ENCODE measurements at regions not wholly inside any gene's neighbourhood (a gene's known extent, or its start where the extent isn't known, plus 50 kb on each side); places are given as distances from the start of the nearest gene placed in this dataset.

DNA sequence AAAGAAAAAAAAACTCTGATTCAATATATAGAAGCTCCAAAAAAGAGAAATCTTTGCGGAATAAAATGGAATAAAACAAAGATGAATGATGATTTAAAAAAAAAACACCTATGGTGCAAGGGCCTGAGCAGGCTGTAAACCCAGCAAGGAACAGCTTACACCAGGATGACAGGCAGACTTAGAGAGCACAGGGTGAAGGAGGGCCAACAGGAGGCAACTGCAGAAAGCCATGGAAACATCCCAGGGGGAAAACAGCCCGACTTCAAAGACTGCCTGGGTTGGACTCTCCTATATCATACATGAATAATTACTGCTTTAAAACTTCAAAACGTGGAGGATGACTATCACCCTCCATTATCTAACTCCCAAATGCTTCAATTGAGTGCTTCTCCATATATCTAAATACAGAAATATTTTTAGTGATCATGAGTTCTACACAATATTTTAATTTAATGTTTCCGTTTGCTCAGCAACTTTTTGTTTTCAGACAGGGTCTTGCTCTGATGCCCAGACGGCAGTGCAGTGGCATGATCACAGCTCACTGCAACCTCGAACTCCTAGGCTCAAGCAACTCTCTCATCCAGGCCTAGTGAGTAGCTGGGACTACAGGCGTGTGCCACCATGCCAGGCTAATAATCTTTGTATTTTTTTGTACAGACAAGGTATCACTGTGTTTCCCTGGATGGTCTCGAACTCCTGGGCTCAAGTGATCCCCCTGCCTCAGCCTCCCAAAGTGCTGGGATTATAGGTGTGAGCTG, 456.2 kb downstream of the TBL1XR1 start (continued):
- TF ChIP-seq ATM (IDR thresholded peaks at IDR 0.05; ENCODE audit: borderline replicate concordance) (no peak), SNAPC2 (CRISPR knock-in tag; IDR thresholded peaks at IDR 0.05) (no peak), ZNF589 (CRISPR knock-in tag; conservative IDR thresholded peaks at IDR 0.05) (no peak), IRF2 (CRISPR knock-in tag; IDR thresholded peaks at IDR 0.05) (no peak), ZNF747 (CRISPR knock-in tag; IDR thresholded peaks at IDR 0.05; ENCODE audit: borderline replicate concordance) (no peak), SP1 (IDR thresholded peaks at IDR 0.05) (no peak), SP1 (CRISPR knock-in tag; IDR thresholded peaks at IDR 0.05) (no peak)
- TF ChIP-seq, protein P1, sequence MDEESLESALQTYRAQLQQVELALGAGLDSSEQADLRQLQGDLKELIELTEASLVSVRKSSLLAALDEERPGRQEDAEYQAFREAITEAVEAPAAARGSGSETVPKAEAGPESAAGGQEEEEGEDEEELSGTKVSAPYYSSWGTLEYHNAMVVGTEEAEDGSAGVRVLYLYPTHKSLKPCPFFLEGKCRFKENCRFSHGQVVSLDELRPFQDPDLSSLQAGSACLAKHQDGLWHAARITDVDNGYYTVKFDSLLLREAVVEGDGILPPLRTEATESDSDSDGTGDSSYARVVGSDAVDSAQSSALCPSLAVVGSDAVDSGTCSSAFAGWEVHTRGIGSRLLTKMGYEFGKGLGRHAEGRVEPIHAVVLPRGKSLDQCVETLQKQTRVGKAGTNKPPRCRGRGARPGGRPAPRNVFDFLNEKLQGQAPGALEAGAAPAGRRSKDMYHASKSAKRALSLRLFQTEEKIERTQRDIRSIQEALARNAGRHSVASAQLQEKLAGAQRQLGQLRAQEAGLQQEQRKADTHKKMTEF (CRISPR knock-in tag; IDR thresholded peaks at IDR 0.05), result no peak

DNA sequence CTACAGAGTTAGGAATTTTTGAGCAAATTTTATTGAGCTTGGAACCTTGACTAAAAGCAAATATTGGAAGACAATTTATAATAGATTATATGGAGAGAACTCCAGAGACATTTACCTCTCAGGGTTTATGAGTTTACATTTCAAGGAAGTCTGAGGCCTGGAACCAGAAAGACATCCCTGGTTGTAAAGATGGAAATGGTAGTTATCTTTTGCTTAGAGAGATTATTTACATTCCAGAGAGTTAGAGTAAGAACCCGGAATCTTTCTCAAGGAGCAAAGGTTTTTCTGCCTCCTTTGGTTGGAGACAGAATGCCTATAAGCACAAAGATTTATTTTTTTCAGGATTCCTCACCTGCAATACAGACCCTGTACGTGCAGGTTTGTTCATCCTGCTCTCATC, 458.1 kb downstream of the TBL1XR1 start:
- no peak for ATAC-seq
- in situ Hi-C loops (cut with HindIII; ENCODE audit: extremely low pct_ligation_motif_present, low pct_unique_long_range_greater_than_20kb), result no loop called here
- TF ChIP-seq, protein P2, sequence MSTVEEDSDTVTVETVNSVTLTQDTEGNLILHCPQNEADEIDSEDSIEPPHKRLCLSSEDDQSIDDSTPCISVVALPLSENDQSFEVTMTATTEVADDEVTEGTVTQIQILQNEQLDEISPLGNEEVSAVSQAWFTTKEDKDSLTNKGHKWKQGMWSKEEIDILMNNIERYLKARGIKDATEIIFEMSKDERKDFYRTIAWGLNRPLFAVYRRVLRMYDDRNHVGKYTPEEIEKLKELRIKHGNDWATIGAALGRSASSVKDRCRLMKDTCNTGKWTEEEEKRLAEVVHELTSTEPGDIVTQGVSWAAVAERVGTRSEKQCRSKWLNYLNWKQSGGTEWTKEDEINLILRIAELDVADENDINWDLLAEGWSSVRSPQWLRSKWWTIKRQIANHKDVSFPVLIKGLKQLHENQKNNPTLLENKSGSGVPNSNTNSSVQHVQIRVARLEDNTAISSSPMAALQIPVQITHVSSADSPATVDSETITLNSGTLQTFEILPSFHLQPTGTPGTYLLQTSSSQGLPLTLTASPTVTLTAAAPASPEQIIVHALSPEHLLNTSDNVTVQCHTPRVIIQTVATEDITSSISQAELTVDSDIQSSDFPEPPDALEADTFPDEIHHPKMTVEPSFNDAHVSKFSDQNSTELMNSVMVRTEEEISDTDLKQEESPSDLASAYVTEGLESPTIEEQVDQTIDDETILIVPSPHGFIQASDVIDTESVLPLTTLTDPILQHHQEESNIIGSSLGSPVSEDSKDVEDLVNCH (CRISPR knock-in tag; IDR thresholded peaks at IDR 0.05), result no peak
- TF ChIP-seq, protein P3, sequence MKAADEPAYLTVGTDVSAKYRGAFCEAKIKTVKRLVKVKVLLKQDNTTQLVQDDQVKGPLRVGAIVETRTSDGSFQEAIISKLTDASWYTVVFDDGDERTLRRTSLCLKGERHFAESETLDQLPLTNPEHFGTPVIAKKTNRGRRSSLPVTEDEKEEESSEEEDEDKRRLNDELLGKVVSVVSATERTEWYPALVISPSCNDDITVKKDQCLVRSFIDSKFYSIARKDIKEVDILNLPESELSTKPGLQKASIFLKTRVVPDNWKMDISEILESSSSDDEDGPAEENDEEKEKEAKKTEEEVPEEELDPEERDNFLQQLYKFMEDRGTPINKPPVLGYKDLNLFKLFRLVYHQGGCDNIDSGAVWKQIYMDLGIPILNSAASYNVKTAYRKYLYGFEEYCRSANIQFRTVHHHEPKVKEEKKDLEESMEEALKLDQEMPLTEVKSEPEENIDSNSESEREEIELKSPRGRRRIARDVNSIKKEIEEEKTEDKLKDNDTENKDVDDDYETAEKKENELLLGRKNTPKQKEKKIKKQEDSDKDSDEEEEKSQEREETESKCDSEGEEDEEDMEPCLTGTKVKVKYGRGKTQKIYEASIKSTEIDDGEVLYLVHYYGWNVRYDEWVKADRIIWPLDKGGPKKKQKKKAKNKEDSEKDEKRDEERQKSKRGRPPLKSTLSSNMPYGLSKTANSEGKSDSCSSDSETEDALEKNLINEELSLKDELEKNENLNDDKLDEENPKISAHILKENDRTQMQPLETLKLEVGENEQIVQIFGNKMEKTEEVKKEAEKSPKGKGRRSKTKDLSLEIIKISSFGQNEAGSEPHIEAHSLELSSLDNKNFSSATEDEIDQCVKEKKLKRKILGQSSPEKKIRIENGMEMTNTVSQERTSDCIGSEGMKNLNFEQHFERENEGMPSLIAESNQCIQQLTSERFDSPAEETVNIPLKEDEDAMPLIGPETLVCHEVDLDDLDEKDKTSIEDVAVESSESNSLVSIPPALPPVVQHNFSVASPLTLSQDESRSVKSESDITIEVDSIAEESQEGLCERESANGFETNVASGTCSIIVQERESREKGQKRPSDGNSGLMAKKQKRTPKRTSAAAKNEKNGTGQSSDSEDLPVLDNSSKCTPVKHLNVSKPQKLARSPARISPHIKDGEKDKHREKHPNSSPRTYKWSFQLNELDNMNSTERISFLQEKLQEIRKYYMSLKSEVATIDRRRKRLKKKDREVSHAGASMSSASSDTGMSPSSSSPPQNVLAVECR (CRISPR knock-in tag; IDR thresholded peaks at IDR 0.05; ENCODE audit: borderline replicate concordance), result no peak
- TF ChIP-seq TRIM24 (CRISPR knock-in tag; IDR thresholded peaks at IDR 0.05) (no peak), NR2C2 (CRISPR knock-in tag; IDR thresholded peaks at IDR 0.05; ENCODE audit: borderline replicate concordance) (no peak), KDM1A (CRISPR knock-in tag; IDR thresholded peaks at IDR 0.05) (no peak), ZMYM4 (CRISPR knock-in tag; IDR thresholded peaks at IDR 0.05) (no peak), FOXC1 (CRISPR knock-in tag; IDR thresholded peaks at IDR 0.05; ENCODE audit: borderline replicate concordance) (no peak), ZNF335 (CRISPR knock-in tag; IDR thresholded peaks at IDR 0.05) (no peak)

More for the DNA sequence above, 458.1 kb downstream of the TBL1XR1 start:
- intact Hi-C loops (cut with micrococcal nuclease; ENCODE audit: unreplicated experiment), result no loop called here
- Histone ChIP-seq H3K4me2 (ENCODE audit: low read depth, low read length) (no peak overlapping the region), H3K27me3 (ENCODE audit: control insufficient read depth in 1 of 2, insufficient read depth in 2 of 2, low read length in 2 of 2) (no peaks in the 10 kb centered on the region), H3K9ac (ENCODE audit: insufficient read depth, low read depth, low read length) (no peak overlapping the region), H3K4me3 (replicated peaks in 1 of 3; ENCODE audit: insufficient read depth in 1 of 3, low read depth in 2 of 3, low read length in 3 of 3) (no peak overlapping the region), H2AFZ (ENCODE audit: low read length) (no peak overlapping the region), H3K4me1 (ENCODE audit: insufficient read depth, low read length) (no peaks in the 10 kb centered on the region), H4K20me1 (ENCODE audit: insufficient read depth, low read length) (no peaks in the 10 kb centered on the region), H3K79me2 (ENCODE audit: insufficient read depth, low read length) (no peaks in the 10 kb centered on the region), H3K36me3 (replicated peaks in 1 of 2; ENCODE audit: control insufficient read depth in 1 of 2, insufficient read depth in 2 of 2, low read length in 2 of 2) (no peaks in the 10 kb centered on the region), H3K9me3 (ENCODE audit: low read length) (no peaks in the 10 kb centered on the region), H3K27ac (ENCODE audit: extremely low read length, insufficient read depth, low read length) (no peak overlapping the region)
- FAIRE-seq, result no peak
- no peak for DNase-seq (ENCODE audit: low spot score)
- CTCF ChIA-PET (ENCODE audit: low intra/inter-chr PET ratio, low total read pairs), result no interaction called here
- WGBS (ENCODE audit: low lambda C conversion rate), result 0% methylated on average over 2 of the region's 2 CpGs
- no TSS peak for BruUV-seq (replicated peaks)
- POLR2A ChIA-PET, result no interaction called here
